ENCODE measurements at regions not wholly inside any gene's neighbourhood (a gene's known extent, or its start where the extent isn't known, plus 50 kb on each side); places are given as distances from the start of the nearest gene placed in this dataset.
"Not testable (repeated sequence)": the region's sequence is repeated elsewhere in the genome, so short reads cannot be mapped to it uniquely, and the experiment has no call there.

GRCh38 chr2:192407692-192408091 lies 213.0 kb upstream of the TMEFF2 start:
- ATAC-seq (replicated peaks in 6 of 8) = peak in 1 of 8 experiments; percentile 59
- no peak overlapping the region for H3K4me3 ChIP-seq
- 0 to 100% (median 50%) methylated on average over 1 to 5 of the region's 5 CpGs for whole genome bisulfite sequencing, 10 experiments
- in situ Hi-C loops (cut with MboI; ENCODE audit: low pct_unique_long_range_greater_than_20kb in 2 of 9, low sequenced_read_pairs in 9 of 9, unreplicated experiment in 9 of 9) = no loop called here
- peaks cover 0 to 20% of the 10 kb centered on the region in 2 donors for H3K4me1 ChIP-seq (replicated peaks in 1 of 2)
- H3K27ac ChIP-seq = no peak overlapping the region

DNA sequence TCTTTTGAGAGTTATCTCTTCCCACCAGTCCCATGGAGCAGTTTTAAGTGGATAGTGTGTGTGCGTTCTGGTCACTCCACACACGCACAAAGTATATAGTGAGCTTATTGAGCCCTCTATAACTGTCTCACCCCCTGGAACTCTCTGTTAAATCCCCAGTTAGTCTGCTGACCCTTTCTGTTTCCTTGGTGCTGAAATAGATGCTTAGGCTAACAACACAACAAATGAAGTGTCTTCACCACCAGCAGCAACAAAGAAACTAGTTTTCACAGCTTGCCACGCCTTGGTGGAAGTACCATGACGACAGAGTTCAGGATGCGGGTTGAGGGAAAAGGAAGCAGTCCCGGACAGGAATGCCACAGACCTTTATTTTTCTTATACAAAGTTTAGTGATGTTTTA lies 203.5 kb upstream of the TMEFF2 start:
- Histone ChIP-seq H3K4me3 (no peak overlapping the region), H3K27ac (no peak overlapping the region), H3K4me1 (replicated peaks in 1 of 2) (peaks cover 0 to 12% of the 10 kb centered on the region in 2 donors)
- peak in 1 of 8 experiments; percentile 50 for ATAC-seq (replicated peaks in 6 of 8)
- in situ Hi-C loops (cut with MboI; ENCODE audit: low pct_unique_long_range_greater_than_20kb in 2 of 9, low sequenced_read_pairs in 9 of 9, unreplicated experiment in 9 of 9) = no loop called here
- WGBS, 10 experiments = 21 to 100% (median 64%) methylated on average over 1 to 6 of the region's 6 CpGs

GRCh38 chr2:192394605-192395004 lies 199.9 kb upstream of the TMEFF2 start:
- Histone ChIP-seq H3K4me1 (replicated peaks in 1 of 2) (peaks cover 0 to 2% of the 10 kb centered on the region in 2 donors), H3K27ac (no peak overlapping the region), H3K4me3 (no peak overlapping the region)
- WGBS, 10 experiments = 54 to 100% (median 95%) methylated on average over 1 to 3 of the region's 3 CpGs
- in situ Hi-C loops (cut with MboI; ENCODE audit: low pct_unique_long_range_greater_than_20kb in 2 of 9, low sequenced_read_pairs in 9 of 9, unreplicated experiment in 9 of 9) = no loop called here
- ATAC-seq (replicated peaks in 6 of 8) = no peak

- no peak overlapping the region for H3K27ac ChIP-seq
- ATAC-seq (replicated peaks in 6 of 8) = peak in 3 of 8 experiments; percentile 76 to 86 (median 79)
- no peak overlapping the region for H3K4me3 ChIP-seq
- in situ Hi-C loops (cut with MboI; ENCODE audit: low pct_unique_long_range_greater_than_20kb in 2 of 9, low sequenced_read_pairs in 9 of 9, unreplicated experiment in 9 of 9) = no loop called here
- H3K4me1 ChIP-seq (replicated peaks in 1 of 2) = no peaks in the 10 kb centered on the region
Measured at GRCh38 chr2:192391041-192391440, 196.3 kb upstream of the TMEFF2 start.

DNA sequence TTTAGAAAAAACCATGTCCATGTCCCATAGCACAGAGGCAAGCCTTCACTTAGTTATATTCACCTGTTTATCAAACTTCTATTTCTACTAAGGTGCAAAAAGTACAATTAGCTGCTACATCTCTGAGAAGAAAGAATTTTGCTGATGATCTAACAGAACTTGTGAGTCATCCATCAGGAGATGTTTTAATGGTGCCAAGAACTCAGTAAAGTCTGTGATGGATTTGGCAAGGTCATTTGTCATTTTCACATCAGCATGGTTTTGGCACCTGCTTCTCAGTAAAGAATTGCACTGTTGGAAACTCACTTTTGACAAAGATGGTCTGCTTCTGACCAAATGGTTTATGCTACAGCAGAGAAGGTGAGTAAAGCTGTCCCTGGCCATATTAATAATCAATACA lies 195.7 kb upstream of the TMEFF2 start:
- Histone ChIP-seq H3K4me3 (no peak overlapping the region), H3K27ac (no peak overlapping the region), H3K4me1 (replicated peaks in 1 of 2) (no peaks in the 10 kb centered on the region)
- peak in 2 of 8 experiments; percentile 18 to 28 for ATAC-seq (replicated peaks in 6 of 8)
- in situ Hi-C loops (cut with MboI; ENCODE audit: low pct_unique_long_range_greater_than_20kb in 2 of 9, low sequenced_read_pairs in 9 of 9, unreplicated experiment in 9 of 9) = no loop called here

- 0 to 100% (median 40%) methylated on average over 1 of the region's 1 CpG; no CpG with 5 or more reads in 5 of the 10 experiments for WGBS, 10 experiments
- peaks cover 0 to 12% of the 10 kb centered on the region in 2 donors for H3K4me1 ChIP-seq (replicated peaks in 1 of 2)
- ATAC-seq (replicated peaks in 6 of 8); in situ Hi-C loops (cut with MboI; ENCODE audit: low pct_unique_long_range_greater_than_20kb in 2 of 9, low sequenced_read_pairs in 9 of 9, unreplicated experiment in 9 of 9); H3K4me3 ChIP-seq; H3K27ac ChIP-seq: not testable (repeated sequence)
Measured at GRCh38 chr2:192384191-192384590, 189.5 kb upstream of the TMEFF2 start.

DNA sequence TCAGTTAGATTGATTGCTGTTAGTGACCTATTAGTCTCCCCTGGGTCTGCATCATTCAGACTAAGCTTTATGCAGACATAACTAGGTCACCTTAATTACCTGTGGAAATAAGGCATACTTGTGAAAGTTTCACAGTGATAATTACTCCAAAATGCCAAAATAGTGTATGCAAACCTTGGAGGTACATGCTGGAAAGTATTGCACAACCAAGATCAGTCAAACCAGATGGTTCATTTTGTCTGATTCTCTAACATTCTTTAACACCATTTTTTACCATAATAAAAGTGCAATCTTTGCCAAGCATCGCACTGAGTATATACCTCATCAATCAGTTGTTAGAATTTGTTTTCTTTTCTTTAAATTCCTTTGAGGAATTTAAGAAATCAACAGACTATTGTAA lies 186.3 kb upstream of the TMEFF2 start:
- in situ Hi-C loops (cut with MboI; ENCODE audit: low pct_unique_long_range_greater_than_20kb in 2 of 9, low sequenced_read_pairs in 9 of 9, unreplicated experiment in 9 of 9) = no loop called here
- peak in 1 of 8 experiments; percentile 22 for ATAC-seq (replicated peaks in 6 of 8)
- whole genome bisulfite sequencing, 10 experiments = 11 to 80% (median 63%) methylated on average over 1 of the region's 1 CpG; no CpG with 5 or more reads in 2 of the 10 experiments
- H3K4me3 ChIP-seq = no peak overlapping the region
- H3K4me1 ChIP-seq (replicated peaks in 1 of 2) = peaks cover 4 to 14% of the 10 kb centered on the region in 2 donors
- no peak overlapping the region for H3K27ac ChIP-seq

DNA sequence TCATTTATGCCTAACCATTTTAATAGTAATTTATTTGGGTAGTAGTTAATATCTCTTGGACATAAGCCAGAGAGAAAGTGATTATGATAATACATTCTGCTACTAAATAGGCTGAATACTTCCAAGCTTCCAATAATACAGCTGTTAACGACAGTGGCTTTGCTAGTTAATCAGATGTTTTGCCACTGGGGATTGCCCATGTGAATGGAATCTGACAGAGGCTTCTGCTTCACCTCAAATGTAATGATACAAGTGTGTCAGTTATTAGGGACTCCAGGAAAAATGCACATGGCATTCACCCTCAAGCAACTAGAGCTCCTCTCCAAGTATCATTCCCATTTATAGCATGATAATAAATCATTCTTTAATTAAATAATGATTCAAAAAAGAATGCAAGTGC lies 185.0 kb upstream of the TMEFF2 start:
- H3K27ac ChIP-seq = no peak overlapping the region
- H3K4me1 ChIP-seq (replicated peaks in 1 of 2) = peaks cover 4 to 21% of the 10 kb centered on the region in 2 donors
- no peak overlapping the region for H3K4me3 ChIP-seq
- peak in 3 of 8 experiments; percentile 18 to 72 (median 19) for ATAC-seq (replicated peaks in 6 of 8)
- in situ Hi-C loops (cut with MboI; ENCODE audit: low pct_unique_long_range_greater_than_20kb in 2 of 9, low sequenced_read_pairs in 9 of 9, unreplicated experiment in 9 of 9) = no loop called here
- 20 to 78% (median 40%) methylated on average over 1 of the region's 1 CpG; no CpG with 5 or more reads in 5 of the 10 experiments for WGBS, 10 experiments

DNA sequence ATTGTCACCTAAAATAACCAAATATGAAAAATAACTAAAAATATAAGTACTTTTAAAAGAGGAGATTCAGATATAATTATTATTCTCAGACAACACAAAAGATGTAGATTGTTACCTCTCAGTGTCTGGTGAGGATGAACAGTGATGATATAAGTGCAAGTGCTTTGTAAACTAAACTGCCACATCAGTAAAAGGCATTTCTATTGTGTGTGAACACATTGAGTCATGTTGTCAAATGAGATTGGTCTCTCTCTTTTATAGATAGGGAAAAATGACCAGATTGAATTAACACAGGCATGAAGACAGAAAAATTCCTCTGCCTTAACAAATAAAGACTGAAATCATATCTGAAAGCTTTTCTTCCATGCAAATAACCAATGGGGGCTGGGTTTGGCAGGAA lies 182.4 kb upstream of the TMEFF2 start:
- ATAC-seq (replicated peaks in 6 of 8) = peak in 5 of 8 experiments; percentile 36 to 82 (median 40)
- no peak overlapping the region for H3K27ac ChIP-seq
- in situ Hi-C loops (cut with MboI; ENCODE audit: low pct_unique_long_range_greater_than_20kb in 2 of 9, low sequenced_read_pairs in 9 of 9, unreplicated experiment in 9 of 9) = no loop called here
- H3K4me3 ChIP-seq = no peak overlapping the region
- peaks cover 4 to 25% of the 10 kb centered on the region in 2 donors for H3K4me1 ChIP-seq (replicated peaks in 1 of 2)

DNA sequence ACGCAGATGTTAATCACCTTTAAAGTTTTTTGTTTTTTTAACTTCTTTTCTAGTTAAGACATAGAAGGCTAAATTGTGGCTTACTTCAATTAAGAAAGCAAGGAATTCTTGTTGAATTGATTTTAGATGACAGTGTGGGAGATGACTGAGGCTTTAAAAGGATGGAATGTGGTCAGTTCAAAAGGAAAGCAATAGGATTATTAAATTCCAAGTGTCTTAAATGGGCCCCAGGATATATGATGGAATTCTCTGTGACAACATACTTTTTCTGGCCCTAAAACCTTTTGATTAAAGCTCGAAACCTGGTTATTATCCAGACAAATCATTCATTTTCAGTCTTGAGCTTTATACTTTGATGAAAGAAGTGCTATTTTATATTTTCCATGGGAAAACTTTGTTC lies 179.0 kb upstream of the TMEFF2 start:
- 17 to 96% (median 80%) methylated on average over 1 to 2 of the region's 2 CpGs; no CpG with 5 or more reads in 1 of the 10 experiments for WGBS, 10 experiments
- in situ Hi-C loops (cut with MboI; ENCODE audit: low pct_unique_long_range_greater_than_20kb in 2 of 9, low sequenced_read_pairs in 9 of 9, unreplicated experiment in 9 of 9) = no loop called here
- ATAC-seq (replicated peaks in 6 of 8) = no peak
- H3K27ac ChIP-seq = no peak overlapping the region
- H3K4me1 ChIP-seq (replicated peaks in 1 of 2) = peaks cover 4 to 16% of the 10 kb centered on the region in 2 donors
- H3K4me3 ChIP-seq = no peak overlapping the region

- ATAC-seq (replicated peaks in 6 of 8) = no peak
- peaks cover 4 to 16% of the 10 kb centered on the region in 2 donors for H3K4me1 ChIP-seq (replicated peaks in 1 of 2)
- no peak overlapping the region for H3K4me3 ChIP-seq
- no peak overlapping the region for H3K27ac ChIP-seq
- WGBS, 10 experiments = 42 to 100% (median 72%) methylated on average over 1 to 6 of the region's 6 CpGs
- in situ Hi-C loops (cut with MboI; ENCODE audit: low pct_unique_long_range_greater_than_20kb in 2 of 9, low sequenced_read_pairs in 9 of 9, unreplicated experiment in 9 of 9) = no loop called here
Measured at GRCh38 chr2:192373221-192373620, 178.5 kb upstream of the TMEFF2 start.

- Histone ChIP-seq H3K27ac (no peak overlapping the region), H3K4me3 (no peak overlapping the region), H3K4me1 (replicated peaks in 1 of 2) (peaks cover 0 to 9% of the 10 kb centered on the region in 2 donors)
- ATAC-seq (replicated peaks in 6 of 8) = peak in 4 of 8 experiments; percentile 49 to 65 (median 57)
- in situ Hi-C loops (cut with MboI; ENCODE audit: low pct_unique_long_range_greater_than_20kb in 2 of 9, low sequenced_read_pairs in 9 of 9, unreplicated experiment in 9 of 9) = no loop called here
- WGBS, 10 experiments = 0 to 100% (median 65%) methylated on average over 1 to 3 of the region's 3 CpGs; no CpG with 5 or more reads in 1 of the 10 experiments
Measured at GRCh38 chr2:192369969-192370368, 175.2 kb upstream of the TMEFF2 start.

DNA sequence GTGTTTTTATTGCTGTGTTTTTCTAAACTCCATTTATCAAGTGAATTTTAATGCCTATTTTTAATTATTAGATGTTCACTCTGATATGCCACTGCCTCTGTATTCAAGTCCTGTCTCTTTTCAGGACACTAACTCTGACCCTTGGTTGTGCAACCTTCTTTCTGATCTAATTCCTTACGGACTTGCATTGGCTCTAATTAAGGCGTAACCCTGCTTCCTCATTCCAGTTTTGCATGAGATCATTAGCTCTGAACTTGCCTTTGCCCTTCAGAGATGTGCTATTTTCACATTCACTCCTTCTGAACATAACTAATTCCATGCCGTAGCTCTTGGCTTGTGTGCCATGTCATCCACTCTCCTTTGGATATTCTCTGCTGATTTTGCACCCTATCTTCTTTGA lies 162.5 kb upstream of the TMEFF2 start:
- H3K4me1 ChIP-seq (replicated peaks in 1 of 2) = no peaks in the 10 kb centered on the region
- WGBS, 10 experiments = 6 to 100% (median 94%) methylated on average over 1 to 3 of the region's 3 CpGs
- in situ Hi-C loops (cut with MboI; ENCODE audit: low pct_unique_long_range_greater_than_20kb in 2 of 9, low sequenced_read_pairs in 9 of 9, unreplicated experiment in 9 of 9) = no loop called here

DNA sequence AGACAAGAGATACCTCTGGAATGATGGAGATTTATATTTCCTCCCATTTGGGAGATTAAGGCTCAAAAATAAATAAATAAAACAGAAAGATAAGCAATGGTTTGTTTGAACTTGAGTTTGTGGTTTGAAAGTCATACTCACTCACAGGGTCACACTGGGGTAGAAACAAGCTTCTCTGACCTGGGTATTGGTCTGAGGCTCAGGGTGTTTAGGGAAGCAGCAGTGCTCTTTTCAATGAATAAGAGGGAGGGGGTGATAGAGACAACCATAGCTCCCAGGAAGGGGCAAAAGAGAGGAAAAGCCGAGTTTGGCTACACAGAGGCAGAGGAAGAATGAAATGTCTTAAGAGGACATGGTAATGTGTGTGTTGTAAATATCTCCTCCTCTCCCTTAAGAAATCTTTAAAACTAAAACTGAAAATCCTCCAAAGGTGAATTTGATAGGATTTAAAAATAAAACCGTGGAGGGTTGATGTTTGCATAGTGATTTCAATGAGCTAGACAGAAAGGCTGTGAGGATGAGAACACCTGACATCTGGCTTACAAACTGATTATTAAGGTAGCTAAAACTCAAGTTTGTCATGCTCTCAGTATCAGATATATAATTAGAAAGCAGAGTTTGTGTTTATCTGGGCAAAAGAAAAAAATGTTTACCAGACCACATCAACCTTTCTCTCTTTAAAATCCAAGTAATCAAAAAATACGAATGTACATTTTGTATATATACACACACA lies 159.9 kb upstream of the TMEFF2 start:
- in situ Hi-C loops (cut with MboI; ENCODE audit: low pct_unique_long_range_greater_than_20kb in 2 of 9, low sequenced_read_pairs in 9 of 9, unreplicated experiment in 9 of 9) = no loop called here
- H3K27ac ChIP-seq = no peak overlapping the region
- H3K4me1 ChIP-seq (replicated peaks in 1 of 2) = no peaks in the 10 kb centered on the region
- WGBS, 10 experiments = 10 to 100% (median 75%) methylated on average over 1 to 3 of the region's 3 CpGs
- ATAC-seq (replicated peaks in 6 of 8) = no peak
- H3K4me3 ChIP-seq = no peak overlapping the region

More for the DNA sequence above, 162.5 kb upstream of the TMEFF2 start:
- Histone ChIP-seq H3K4me3 (no peak overlapping the region), H3K27ac (no peak overlapping the region)
- ATAC-seq (replicated peaks in 6 of 8) = peak in 2 of 8 experiments; percentile 91 to 96

Measured in motor neuron (in vitro differentiated cells).